G401 (cell line): ENCODE measurements at regions not wholly inside any gene's neighbourhood (a gene's known extent, or its start where the extent isn't known, plus 50 kb on each side); places are given as distances from the start of the nearest gene placed in this dataset.

Experiments used
- DNase-seq: peaks from one replicate; pipeline ENCODE4 v3.0.0-alpha.2; 2015; ENCODE audit warnings: low spot score
- in situ Hi-C: cut with HindIII; loops from 2 replicates; pipeline ENCODE4 v1.10.0; 2016; ENCODE audit warnings: low sequenced_read_pairs, mixed read lengths

DNA sequence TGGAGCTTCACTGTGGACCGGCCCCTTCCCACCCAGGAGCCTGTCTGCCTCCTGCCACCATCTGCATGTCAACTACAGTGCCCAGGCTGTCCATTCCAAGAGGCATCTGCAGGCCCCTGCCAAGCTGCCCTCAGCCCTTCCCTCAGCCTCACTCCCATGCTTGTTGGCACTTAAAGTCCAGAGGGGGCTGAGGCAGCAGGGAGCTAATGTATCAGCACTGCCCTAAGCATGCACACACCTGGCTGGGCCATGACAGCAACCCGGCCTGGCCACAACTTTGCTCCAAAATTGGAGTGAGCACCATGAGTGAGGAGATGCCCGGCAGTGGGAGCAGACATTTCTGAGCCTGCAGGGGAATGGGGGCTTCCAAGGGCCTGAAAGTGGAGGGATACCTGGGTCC, 417.5 kb upstream of the GRM3 start:
- no peak for DNase-seq
- in situ Hi-C loops, result no loop called here

DNA sequence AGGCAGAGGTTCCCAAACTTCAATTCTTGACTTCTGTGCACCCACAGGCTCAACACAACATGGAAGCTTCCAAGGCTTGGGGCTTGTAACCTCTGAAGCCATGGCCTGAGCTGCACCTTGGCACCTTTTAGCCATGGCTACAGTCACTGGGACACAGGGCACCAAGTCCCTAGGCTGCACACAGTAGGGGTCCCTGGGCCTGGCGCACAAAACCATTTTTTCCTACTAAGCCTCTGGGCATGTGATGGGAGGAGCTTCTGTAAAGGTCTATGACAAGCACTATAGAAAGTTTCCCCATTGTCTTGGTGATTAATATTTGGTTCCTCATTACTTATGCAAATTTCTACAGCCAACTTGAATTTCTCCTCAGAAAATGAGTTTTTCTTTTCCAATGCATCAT, 420.9 kb upstream of the GRM3 start:
- in situ Hi-C loops, result no loop called here
- DNase-seq, result no peak

DNA sequence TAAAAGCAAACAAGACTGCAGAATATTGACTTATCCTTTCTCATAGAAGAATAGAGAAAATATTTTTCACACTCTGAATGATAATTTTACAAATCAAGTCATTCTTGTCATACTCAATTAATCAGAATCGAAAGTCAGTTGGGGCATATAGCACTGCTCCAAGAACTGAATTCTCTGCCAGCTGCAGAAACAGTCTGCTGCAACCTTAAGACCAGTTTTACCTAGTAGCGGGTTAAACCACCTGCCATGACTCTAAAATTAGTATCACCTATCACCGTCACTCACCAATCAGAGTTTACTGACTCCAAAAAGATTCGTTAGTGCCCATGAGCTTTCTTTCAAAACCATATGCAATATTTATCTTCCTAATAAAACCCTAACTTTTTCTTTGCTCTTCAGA, 429.0 kb upstream of the GRM3 start:
- in situ Hi-C loops, result no loop called here
- DNase-seq, result no peak

DNA sequence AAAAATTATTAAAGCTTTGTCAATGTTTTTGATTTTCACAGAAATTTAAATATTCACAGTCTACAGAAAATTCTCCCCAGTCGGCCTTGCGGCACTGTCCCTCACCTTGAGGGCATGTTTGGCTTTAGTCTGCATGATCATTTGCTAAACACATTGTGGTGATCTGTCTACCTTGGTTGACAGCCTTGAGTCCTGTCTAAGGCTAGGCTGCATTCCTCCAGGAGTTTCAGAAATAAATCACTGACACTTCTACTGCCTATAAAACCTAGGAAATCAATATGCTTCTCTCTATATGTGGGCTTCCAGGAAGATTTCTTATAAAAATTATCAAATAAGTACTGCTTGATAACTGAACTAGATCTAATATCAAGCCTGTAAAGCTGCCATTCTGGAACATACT, 430.7 kb upstream of the GRM3 start:
- in situ Hi-C loops, result no loop called here
- no peak for DNase-seq

DNA sequence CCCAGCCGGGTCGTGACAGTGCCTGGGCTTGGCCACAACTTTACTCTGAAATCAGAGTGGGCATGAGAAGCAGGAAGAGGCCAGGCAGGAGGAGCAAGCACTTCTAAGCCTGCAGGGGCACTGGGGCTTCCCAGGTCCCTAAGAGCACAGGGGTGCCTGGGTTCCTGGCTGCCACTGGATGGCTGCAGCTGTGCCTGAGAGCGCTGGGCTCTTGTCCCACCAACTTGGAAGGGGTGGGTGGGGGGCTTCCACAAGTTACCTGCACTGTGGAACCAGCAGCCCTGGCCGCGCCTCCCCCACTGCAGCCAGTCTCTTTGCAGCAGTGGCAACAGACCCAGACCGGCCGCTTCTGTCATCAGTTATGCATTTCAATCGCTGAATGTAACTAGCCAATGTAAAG, 434.7 kb upstream of the GRM3 start:
- no peak for DNase-seq
- in situ Hi-C loops, result no loop called here

DNA sequence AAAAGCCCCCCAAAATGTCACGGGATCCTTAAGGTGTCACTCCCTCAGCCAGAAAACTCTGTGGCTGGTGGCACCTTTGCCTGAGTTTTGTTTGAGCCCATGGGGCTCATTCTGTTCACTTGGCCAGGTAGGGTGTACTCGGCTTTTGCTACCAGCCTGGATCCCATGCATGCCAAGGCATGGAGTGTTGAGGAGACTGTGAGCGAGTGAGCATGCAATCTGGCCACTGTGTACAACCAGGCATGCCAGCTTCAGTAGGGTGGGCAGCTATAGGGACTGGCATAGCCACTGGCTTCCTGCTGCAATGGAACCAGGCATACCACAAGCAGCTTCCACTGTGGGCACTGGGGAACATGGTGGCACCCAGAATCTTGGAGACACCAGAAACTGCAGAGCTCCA, 436.0 kb upstream of the GRM3 start:
- in situ Hi-C loops, result no loop called here
- DNase-seq, result no peak

DNA sequence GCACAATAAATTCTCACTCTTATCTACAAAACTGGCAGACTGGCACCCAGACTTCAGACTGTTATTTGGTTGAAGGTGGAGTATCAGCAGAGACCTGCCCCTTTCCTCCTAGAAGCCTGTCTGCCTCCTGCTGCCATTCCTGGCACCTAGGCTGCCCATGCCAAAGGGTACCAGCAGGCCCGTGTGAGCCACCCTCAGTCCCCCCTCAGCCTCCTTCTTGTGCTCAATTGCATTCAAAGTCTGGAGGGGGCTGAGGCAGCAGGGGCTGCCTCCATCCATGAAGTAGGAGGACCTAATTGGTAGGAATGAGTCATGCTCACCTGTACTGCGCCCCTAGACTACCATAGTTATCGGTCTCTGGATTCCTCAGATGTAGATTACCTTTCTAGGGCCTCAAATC, 440.9 kb upstream of the GRM3 start:
- in situ Hi-C loops, result no loop called here
- DNase-seq, result no peak

DNA sequence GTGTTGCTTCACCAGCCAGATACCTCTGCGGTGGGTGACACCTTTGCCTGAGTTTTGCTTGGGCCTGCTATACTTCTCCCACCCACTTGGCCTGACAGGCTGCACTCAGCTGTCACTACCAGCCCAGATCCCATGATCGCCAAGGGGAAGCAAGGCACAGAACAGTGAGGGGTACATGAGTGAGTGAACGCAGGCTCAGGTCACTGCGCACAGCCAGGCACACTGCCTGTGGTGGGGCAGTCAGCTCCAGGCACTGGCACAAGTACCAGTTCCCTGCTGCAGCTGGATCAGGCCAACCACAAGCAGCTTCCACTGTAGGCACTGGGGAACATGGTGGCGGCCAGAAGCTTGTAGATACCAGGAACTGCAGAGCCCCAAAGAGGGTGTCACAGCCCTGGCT, 441.9 kb upstream of the GRM3 start:
- in situ Hi-C loops, result no loop called here
- no peak for DNase-seq

DNA sequence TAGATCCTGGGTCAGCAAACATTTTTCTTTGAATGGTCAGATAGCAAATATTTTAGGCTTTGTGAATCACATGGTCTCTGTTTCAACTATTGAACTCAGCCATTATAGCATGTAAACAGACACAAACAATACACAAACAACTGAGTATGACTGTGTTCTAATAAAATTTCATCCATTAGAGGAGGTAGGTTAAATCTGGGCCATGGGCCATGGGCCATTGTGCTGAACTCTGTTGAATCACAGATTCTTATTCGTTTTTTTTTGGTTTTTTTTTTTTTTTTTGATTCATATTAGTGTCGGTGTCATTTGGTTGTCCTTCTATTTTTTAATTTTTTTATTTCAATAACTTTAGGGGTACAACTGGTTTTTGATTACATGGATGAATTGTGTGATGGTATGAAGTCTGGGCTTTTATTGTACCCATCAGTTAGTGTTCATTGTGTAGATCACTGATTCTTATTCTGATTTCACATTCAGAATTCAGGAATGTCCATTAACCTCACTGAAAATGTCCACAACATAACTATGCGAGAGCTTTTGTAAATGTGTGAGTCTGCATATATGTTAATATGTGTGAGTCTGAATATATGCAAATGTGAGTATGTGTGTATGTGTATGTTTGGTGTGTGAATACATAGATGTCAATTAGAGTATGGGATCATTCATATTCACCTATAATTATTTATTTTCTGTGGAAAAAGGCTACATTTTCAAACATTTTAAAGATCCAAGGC, 443.7 kb upstream of the GRM3 start:
- no peak for DNase-seq
- in situ Hi-C loops, result no loop called here

DNA sequence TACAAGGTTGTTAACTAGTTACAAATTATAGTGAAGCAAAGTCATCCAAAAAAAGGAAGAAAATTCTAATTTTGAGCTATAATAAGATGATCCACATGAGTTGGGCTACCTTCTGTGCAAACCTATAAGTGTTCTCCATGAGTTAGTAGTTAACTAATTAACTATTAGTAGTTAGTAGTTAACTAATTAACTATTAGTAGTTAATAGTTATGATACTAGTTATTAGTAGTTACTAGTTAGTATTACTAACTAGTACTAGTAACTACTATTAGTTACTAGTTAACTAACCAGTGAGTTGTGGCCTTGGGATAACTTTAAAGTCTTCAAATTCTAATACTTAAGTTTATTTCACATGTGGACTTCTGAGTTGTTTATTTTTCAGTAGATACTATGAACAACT, 453.4 kb upstream of the GRM3 start:
- in situ Hi-C loops, result no loop called here
- DNase-seq, result no peak

DNA sequence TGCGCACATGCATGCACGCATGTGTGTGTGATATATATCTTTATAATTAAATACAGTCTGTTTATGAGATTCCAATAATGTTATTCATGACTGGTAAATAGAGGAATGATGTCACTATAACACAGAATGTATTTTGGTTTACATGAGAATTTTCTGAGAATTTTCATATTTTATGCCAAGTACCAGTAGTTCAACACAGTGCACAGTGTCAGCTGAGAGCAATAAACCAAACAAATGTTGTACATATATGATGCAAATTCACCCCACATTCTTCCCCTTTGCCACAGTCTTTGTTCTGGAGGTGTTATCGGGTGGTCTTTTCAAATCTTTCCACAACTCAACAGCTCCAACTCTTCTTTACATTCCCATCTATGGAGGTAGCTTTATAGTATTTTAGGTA, 462.2 kb upstream of the GRM3 start:
- DNase-seq, result no peak
- in situ Hi-C loops, result no loop called here

DNA sequence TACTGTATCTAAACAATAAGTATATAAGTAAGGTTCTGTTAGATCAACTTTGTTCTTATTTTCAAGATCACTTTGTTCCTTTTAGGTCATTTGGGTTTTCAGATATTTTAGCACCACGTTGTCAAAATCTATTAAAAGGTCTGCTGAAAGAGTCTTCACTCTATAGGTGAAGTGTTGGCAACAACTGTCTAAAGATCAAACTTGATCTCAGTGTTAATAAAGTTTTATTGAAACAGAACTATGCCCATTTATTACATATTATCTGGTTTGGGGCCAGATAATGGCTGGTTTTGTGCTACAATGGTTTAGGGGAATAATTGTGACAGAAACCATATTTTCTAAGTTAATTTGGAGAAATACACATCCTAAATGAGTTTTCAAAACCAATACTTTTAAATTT, 478.9 kb upstream of the GRM3 start:
- DNase-seq, result no peak
- in situ Hi-C loops, result no loop called here

DNA sequence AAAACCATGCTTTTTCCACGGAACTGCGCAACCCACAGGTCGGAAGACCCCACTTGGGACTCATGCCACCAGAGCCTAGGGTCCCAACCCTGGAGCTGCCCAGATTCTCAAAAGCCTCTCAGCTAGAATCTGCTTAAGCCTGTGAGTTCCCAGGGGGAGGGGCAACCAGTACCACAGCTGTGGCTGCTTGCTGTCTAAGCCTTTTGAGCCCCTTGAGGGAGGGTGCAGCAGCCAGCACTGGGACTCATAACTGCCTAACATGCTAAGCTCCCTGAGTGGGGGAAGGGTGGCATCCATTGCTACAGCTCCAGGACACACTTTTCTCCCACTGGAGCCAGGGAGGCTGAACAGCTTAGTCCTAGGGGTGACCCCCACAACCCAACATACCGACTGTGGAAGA, 485.6 kb upstream of the GRM3 start:
- in situ Hi-C loops, result no loop called here
- no peak for DNase-seq

DNA sequence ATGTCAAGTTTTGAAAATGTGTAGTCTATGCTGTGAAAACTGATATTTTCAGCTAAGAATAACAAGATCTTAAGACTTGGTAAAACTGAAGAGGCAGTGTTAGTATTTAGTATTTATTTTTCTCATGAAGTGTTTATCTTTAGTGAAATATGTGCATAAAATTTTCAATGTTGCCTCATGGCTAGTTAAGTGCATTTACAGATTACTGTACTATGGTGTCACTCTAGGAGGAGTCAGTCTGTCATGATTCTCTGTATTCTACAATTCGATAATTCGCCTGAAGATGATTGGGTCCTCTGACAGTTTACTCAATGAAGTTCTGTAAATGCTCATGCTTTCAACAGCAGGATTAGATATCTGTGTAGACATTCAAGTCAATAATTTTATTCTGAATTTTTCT, 488.1 kb upstream of the GRM3 start:
- DNase-seq, result no peak
- in situ Hi-C loops, result no loop called here

DNA sequence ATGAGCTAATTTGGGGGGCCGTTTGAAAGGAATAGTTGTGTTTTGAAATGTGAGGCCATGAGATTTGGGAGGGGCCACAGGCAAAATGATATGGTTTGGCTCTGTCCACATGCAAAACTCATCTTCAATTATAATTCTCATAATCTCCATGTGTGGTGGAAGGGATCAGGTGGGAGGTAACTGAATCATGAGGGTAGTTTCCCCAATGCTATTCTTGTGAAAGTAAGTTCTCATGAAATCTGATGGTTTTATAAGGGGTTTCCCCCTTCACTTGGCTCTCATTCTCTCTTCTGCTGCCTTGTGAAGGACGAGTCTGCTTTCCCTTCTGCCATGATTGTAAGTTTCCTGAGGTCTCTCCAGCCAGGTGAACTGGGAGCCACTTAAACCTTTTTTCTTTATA, 490.8 kb upstream of the GRM3 start:
- in situ Hi-C loops, result no loop called here
- no peak for DNase-seq

DNA sequence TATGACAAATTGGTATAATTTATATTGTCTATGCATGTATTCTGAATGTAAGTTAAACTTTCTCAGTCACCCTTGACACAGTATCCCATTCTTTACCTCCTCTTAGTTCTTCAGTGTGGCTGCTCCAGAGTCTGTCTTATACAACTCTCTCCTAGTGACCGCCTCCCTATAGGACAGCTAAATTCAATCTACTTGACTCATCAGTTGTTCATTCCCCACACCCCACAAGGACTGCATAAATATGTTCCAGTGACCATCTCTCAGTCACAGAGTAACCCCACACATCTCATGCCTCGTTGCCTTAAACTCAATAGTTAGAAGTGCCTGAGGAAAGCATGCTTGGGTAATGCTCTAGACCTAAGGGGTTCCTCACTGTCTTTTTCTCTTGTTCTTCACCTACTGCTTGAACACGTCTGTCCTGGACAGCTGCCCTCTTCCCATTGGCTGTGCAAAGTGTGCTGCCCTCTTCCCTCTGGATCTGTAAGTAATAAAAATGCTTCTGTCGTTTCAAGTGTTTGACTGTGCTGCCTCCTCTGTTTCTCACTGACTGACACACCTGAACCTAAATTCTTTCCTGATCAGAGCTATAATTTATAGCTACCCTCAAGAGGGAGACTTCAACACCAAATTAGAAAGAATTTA, 494.6 kb upstream of the GRM3 start:
- in situ Hi-C loops, result no loop called here
- no peak for DNase-seq

DNA sequence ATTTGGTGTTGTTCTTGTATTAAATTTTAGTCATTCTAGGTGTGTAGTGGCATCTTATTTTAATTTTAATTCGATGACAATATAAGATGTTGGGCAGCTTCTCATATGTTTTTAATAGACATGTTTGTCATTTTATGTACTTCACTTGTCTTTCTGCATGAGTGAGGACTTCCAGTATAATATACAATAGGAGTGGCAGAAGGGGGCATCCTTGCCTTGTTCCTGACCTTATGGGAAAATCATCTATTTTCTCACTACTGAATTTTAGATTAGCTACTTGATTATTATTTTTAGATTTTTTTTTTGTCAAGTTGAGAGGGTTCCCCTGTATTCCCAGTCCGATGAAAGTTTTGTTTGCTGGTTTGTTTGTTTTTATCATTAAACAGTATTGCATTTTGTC, 495.2 kb upstream of the GRM3 start:
- in situ Hi-C loops, result no loop called here

DNA sequence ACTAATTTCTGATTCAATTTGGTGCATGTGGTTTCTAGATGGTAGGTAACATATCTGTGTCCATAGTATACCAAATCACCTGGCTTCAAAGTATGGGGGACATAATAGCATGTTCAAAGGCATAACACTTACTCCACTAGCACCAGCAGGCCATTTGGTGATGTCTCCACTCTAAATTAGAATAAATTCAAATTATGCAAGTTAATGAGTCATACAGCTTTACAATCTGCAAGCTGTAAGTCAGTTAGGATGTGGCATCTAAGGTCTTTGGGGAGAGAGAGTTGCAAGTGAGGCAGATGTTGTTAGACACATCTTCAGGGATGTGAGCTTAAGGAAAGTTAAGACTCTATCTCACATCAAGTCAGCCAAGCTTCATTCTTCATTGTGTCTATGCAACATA, 506.4 kb upstream of the GRM3 start:
- in situ Hi-C loops, result no loop called here
- DNase-seq, result no peak

More for the DNA sequence above, 495.2 kb upstream of the GRM3 start:
- DNase-seq, result no peak

DNA sequence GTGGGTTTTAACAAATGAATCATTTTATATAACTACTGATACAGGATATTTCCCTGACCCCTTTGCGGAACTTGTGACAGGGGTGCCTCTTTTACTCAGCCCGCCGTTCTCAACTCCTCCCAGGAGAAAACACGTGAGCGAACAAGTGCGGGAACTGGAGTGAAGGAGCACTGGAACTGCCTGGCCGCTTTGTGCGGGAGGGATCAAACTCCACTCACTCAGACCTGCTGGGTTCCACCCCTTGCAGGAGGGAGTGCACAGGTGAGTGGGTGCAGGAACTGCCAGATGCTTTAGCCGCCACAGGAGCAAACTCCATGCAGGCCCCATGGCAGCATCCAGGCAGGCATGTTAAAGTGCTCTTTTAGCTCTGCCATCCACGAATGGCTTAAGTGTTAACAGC, 513.4 kb upstream of the GRM3 start:
- DNase-seq, result no peak
- in situ Hi-C loops, result no loop called here

DNA sequence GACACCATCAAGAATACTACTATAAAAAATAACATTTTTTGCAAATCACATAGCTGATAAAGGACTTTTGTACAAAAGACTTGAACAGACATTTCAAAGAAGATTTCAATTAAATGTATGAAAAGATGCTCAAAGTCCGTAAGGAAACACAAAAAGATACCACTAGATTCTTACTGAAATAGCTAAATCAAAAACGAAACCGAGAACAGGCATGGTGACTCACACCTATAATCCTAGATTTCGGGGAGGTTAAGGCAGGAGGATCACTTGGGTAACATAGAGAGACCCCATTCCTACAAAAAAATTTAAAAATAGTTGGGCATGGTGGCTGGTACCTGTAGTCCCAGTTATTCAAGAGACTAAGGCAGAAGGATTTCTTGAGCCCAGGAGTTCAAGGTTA, 520.2 kb upstream of the GRM3 start:
- in situ Hi-C loops, result no loop called here
- no peak for DNase-seq

DNA sequence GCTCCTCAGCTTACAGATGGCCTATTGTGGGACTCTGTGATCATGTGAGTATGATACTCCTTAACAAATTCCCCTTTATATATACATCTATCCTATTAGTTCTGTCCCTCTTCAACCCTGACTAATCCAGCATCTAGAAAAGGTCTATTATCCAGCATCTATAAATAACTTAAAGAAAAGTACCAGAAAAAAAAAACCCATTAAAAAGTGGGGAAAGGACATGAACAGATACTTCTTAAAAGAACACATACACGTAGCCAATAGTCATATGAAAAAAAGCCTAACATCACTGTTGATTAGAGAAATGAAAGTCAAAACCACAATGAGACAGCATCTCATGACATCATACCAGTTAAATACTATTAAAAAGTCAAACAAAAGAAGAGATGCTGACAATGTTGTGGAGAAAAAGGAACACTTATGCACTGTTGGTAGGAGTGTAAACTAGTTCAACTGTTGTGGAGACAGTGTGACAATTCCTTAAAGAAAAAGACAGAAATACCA, 549.5 kb upstream of the GRM3 start:
- in situ Hi-C loops, result no loop called here
- DNase-seq, result no peak
